Activated CD8-positive, alpha-beta memory T cell treated with anti-CD3 and anti-CD28 coated beads for 36 hours (primary cell): ENCODE measurements at regions not wholly inside any gene's neighbourhood (a gene's known extent, or its start where the extent isn't known, plus 50 kb on each side); places are given as distances from the start of the nearest gene placed in this dataset.
"Not testable (repeated sequence)": the region's sequence is repeated elsewhere in the genome, so short reads cannot be mapped to it uniquely, and the experiment has no call there.

Experiments
- CTCF ChIA-PET: fragments of 350-600 bp; sonication (Branson Sonifier 250); formaldehyde crosslinking; loops from one replicate; lab custom pipeline; 2021; ENCODE audit warnings: antibody characterized with exemption; lab: Charles Lee
- POLR2A ChIA-PET: fragments of 350-600 bp; sonication (Branson Sonifier 250); formaldehyde crosslinking; loops from one replicate; lab custom pipeline; 2021; ENCODE audit warnings: antibody characterized with exemption; lab: Charles Lee

GRCh38 chr17:33990943-33991706 lies 264.0 kb upstream of the CCL2 start:
- POLR2A ChIA-PET, result no interaction called here
- CTCF ChIA-PET, result no interaction called here

- POLR2A ChIA-PET, result no interaction called here
Observed at GRCh38 chr17:33992113-33992512, 263.0 kb upstream of the CCL2 start.

GRCh38 chr17:34000639-34001038 lies 254.4 kb upstream of the CCL2 start:
- CTCF ChIA-PET, result no interaction called here
- POLR2A ChIA-PET, result no interaction called here

More at GRCh38 chr17:33992113-33992512, 263.0 kb upstream of the CCL2 start:
- CTCF ChIA-PET, result no interaction called here

- POLR2A ChIA-PET, result no interaction called here
- CTCF ChIA-PET, result no interaction called here
Observed at GRCh38 chr17:34001246-34001645, 253.8 kb upstream of the CCL2 start.

GRCh38 chr17:34006126-34006525 lies 249.0 kb upstream of the CCL2 start:
- ChIA-PET CTCF (no interaction called here), POLR2A (no interaction called here)

- ChIA-PET POLR2A (no interaction called here), CTCF (no interaction called here)
Observed at GRCh38 chr17:34008125-34008524, 247.0 kb upstream of the CCL2 start.

GRCh38 chr17:34009912-34010311 lies 245.2 kb upstream of the CCL2 start:
- ChIA-PET CTCF (no interaction called here), POLR2A (no interaction called here)

- ChIA-PET POLR2A (no interaction called here), CTCF (no interaction called here)
Observed at GRCh38 chr17:34010534-34010933, 244.6 kb upstream of the CCL2 start.

GRCh38 chr17:34011599-34011998 lies 243.5 kb upstream of the CCL2 start:
- ChIA-PET CTCF (no interaction called here), POLR2A (no interaction called here)

- CTCF ChIA-PET, result no interaction called here
- POLR2A ChIA-PET, result no interaction called here
Observed at GRCh38 chr17:34012709-34013375, 242.2 kb upstream of the CCL2 start.

GRCh38 chr17:34015253-34015652 lies 239.8 kb upstream of the CCL2 start:
- ChIA-PET POLR2A (no interaction called here), CTCF (no interaction called here)

GRCh38 chr17:34024386-34024785 lies 230.7 kb upstream of the CCL2 start:
- POLR2A ChIA-PET, result no interaction called here
- CTCF ChIA-PET, result no interaction called here

- POLR2A ChIA-PET, result no interaction called here
- CTCF ChIA-PET, result no interaction called here
Observed at GRCh38 chr17:34024806-34025551, 230.1 kb upstream of the CCL2 start.

- POLR2A ChIA-PET, CTCF ChIA-PET: not testable (repeated sequence)
Observed at GRCh38 chr17:34030601-34031000, 224.5 kb upstream of the CCL2 start.

- POLR2A ChIA-PET, CTCF ChIA-PET: not testable (repeated sequence)
Observed at GRCh38 chr17:34032305-34032704, 222.8 kb upstream of the CCL2 start.

- POLR2A ChIA-PET, CTCF ChIA-PET: not testable (repeated sequence)
Observed at GRCh38 chr17:34038786-34039185, 216.3 kb upstream of the CCL2 start.

- POLR2A ChIA-PET, CTCF ChIA-PET: not testable (repeated sequence)
Observed at GRCh38 chr17:34039213-34039612, 215.9 kb upstream of the CCL2 start.

- POLR2A ChIA-PET, CTCF ChIA-PET: not testable (repeated sequence)
Observed at GRCh38 chr17:34039759-34040555, 215.1 kb upstream of the CCL2 start.

GRCh38 chr17:34045990-34046389 lies 209.1 kb upstream of the CCL2 start:
- ChIA-PET CTCF (no interaction called here), POLR2A (no interaction called here)

- ChIA-PET POLR2A (no interaction called here), CTCF (no interaction called here)
Observed at GRCh38 chr17:34051046-34051445, 204.0 kb upstream of the CCL2 start.
